Type B pancreatic cell (in vitro differentiated cells): ENCODE measurements at regions not wholly inside any gene's neighbourhood (a gene's known extent, or its start where the extent isn't known, plus 50 kb on each side); places are given as distances from the start of the nearest gene placed in this dataset.

Experiments
- DNase-seq: peaks from one replicate; pipeline ENCODE4 v3.0.0; 2021; ENCODE audit warnings: mixed read lengths; ENCODE audit not compliant: unreplicated experiment; ENCODE audit errors: extremely low spot score
- H3K27ac Mint-ChIP-seq: 2 replicates; pipeline ENCODE4 v1.8.0; 2021; ENCODE audit warnings: mild to moderate bottlenecking, mixed read lengths
- H3K27me3 Mint-ChIP-seq: 2 replicates; pipeline ENCODE4 v1.8.0; 2021; ENCODE audit warnings: mixed read lengths
- H3K36me3 Mint-ChIP-seq: 2 replicates; pipeline ENCODE4 v1.8.0; 2021; ENCODE audit warnings: mixed read lengths
- H3K4me1 Mint-ChIP-seq: one replicate; pipeline ENCODE4 v1.8.0; 2021; ENCODE audit warnings: mixed read lengths; ENCODE audit not compliant: unreplicated experiment
- H3K4me3 Mint-ChIP-seq: 2 replicates; pipeline ENCODE4 v1.8.0; 2021; ENCODE audit warnings: mild to moderate bottlenecking, mixed read lengths
- H3K9me3 Mint-ChIP-seq: 2 replicates; pipeline ENCODE4 v1.8.0; 2021; ENCODE audit warnings: mixed read lengths
- CTCF ChIP-seq: fragments of 200-600 bp; sonication (generic); conservative IDR thresholded peaks from 2 replicates; pipeline ENCODE4 v1.5.0; 2021; ENCODE audit warnings: antibody characterized with exemption, mild to moderate bottlenecking

- no peak for TF ChIP-seq CTCF
- Mint-ChIP-seq H3K27me3 (no peaks in the 10 kb centered on the region), H3K4me1 (no peaks in the 10 kb centered on the region), H3K27ac (no peak overlapping the region), H3K9me3 (peaks cover 3% of the 10 kb centered on the region), H3K4me3 (no peak overlapping the region), H3K36me3 (no peaks in the 10 kb centered on the region)
- DNase-seq: no peak
Observed at GRCh38 chr4:145427991-145428390, 53.7 kb upstream of the SMAD1 start.

- TF ChIP-seq CTCF: no peak
- no peaks in the 10 kb centered on the region for H3K36me3 Mint-ChIP-seq
- H3K27me3 Mint-ChIP-seq: no peaks in the 10 kb centered on the region
- peaks cover 3% of the 10 kb centered on the region for H3K9me3 Mint-ChIP-seq
- H3K27ac Mint-ChIP-seq: no peak overlapping the region
- no peak for DNase-seq
- no peak overlapping the region for H3K4me3 Mint-ChIP-seq
- no peaks in the 10 kb centered on the region for H3K4me1 Mint-ChIP-seq
Observed at GRCh38 chr4:145427221-145427620, 54.4 kb upstream of the SMAD1 start.

- Mint-ChIP-seq H3K9me3 (peaks cover 3% of the 10 kb centered on the region), H3K4me3 (no peak overlapping the region), H3K27me3 (no peaks in the 10 kb centered on the region)
Observed at GRCh38 chr4:145423017-145423708, 58.5 kb upstream of the SMAD1 start.

GRCh38 chr4:145420595-145421214 lies 60.9 kb upstream of the SMAD1 start:
- no peak overlapping the region for H3K4me3 Mint-ChIP-seq
- H3K27ac Mint-ChIP-seq: no peak overlapping the region
- H3K36me3 Mint-ChIP-seq: no peaks in the 10 kb centered on the region
- TF ChIP-seq CTCF: no peak
- no peaks in the 10 kb centered on the region for H3K27me3 Mint-ChIP-seq
- H3K4me1 Mint-ChIP-seq: no peaks in the 10 kb centered on the region
- peaks cover 3% of the 10 kb centered on the region for H3K9me3 Mint-ChIP-seq
- DNase-seq: no peak

More at GRCh38 chr4:145423017-145423708, 58.5 kb upstream of the SMAD1 start:
- TF ChIP-seq CTCF: no peak
- no peak for DNase-seq
- Mint-ChIP-seq H3K4me1 (no peaks in the 10 kb centered on the region), H3K27ac (no peak overlapping the region), H3K36me3 (no peaks in the 10 kb centered on the region)

GRCh38 chr4:145418739-145419138 lies 62.9 kb upstream of the SMAD1 start:
- no peak for DNase-seq
- Mint-ChIP-seq H3K4me1 (no peaks in the 10 kb centered on the region), H3K27ac (no peak overlapping the region), H3K9me3 (peaks cover 3% of the 10 kb centered on the region), H3K27me3 (no peaks in the 10 kb centered on the region), H3K4me3 (no peak overlapping the region), H3K36me3 (no peaks in the 10 kb centered on the region)
- TF ChIP-seq CTCF: no peak
